ENCODE measurements at regions not wholly inside any gene's neighbourhood (a gene's known extent, or its start where the extent isn't known, plus 50 kb on each side); places are given as distances from the start of the nearest gene placed in this dataset.

GRCh38 chr10:29828956-29829355 is 194.2 kb upstream of the SVIL start:
- TF ChIP-seq EZH2 (IDR thresholded peaks at IDR 0.05; ENCODE audit: borderline replicate concordance, low read depth, low read length, poor library complexity, severe bottlenecking): no peak
- TF ChIP-seq CTCF (conservative IDR thresholded peaks at IDR 0.05; ENCODE audit: low read depth, low read length): no peak

GRCh38 chr10:29828440-29828894 is 193.7 kb upstream of the SVIL start:
- H3K4me1 ChIP-seq (ENCODE audit: insufficient read depth, low read length, poor library complexity, severe bottlenecking): no peaks in the 10 kb centered on the region
- no peak overlapping the region for H3K27ac ChIP-seq (ENCODE audit: low read depth, low read length, poor library complexity, severe bottlenecking)
- no peaks in the 10 kb centered on the region for H3K27me3 ChIP-seq (replicated peaks; ENCODE audit: insufficient read depth, low read depth, low read length, poor library complexity)
- H3K9me3 ChIP-seq (ENCODE audit: low read depth, low read length, poor library complexity, severe bottlenecking): no peaks in the 10 kb centered on the region
- no TSS peak for BruUV-seq (replicated peaks)
- no peak overlapping the region for H3K4me3 ChIP-seq (ENCODE audit: low read depth, low read length, poor library complexity, severe bottlenecking)
- intact Hi-C loops (cut with micrococcal nuclease; ENCODE audit: unreplicated experiment): no loop called here
- TF ChIP-seq EZH2 (IDR thresholded peaks at IDR 0.05; ENCODE audit: borderline replicate concordance, low read depth, low read length, poor library complexity, severe bottlenecking) (no peak), CTCF (conservative IDR thresholded peaks at IDR 0.05; ENCODE audit: low read depth, low read length) (no peak)
- ChIA-PET POLR2A (ENCODE audit: low non-redundant PET) (no interaction called here), CTCF (no interaction called here)
- no peak for DNase-seq (ENCODE audit: low spot score)
- H3K36me3 ChIP-seq (ENCODE audit: insufficient read depth, low read length, poor library complexity, severe bottlenecking): no peaks in the 10 kb centered on the region

More at GRCh38 chr10:29828956-29829355, 194.2 kb upstream of the SVIL start:
- H3K4me3 ChIP-seq (ENCODE audit: low read depth, low read length, poor library complexity, severe bottlenecking): no peak overlapping the region
- H3K36me3 ChIP-seq (ENCODE audit: insufficient read depth, low read length, poor library complexity, severe bottlenecking): no peaks in the 10 kb centered on the region
- CTCF ChIA-PET: no interaction called here
- no peak for DNase-seq (ENCODE audit: low spot score)
- H3K27me3 ChIP-seq (replicated peaks; ENCODE audit: insufficient read depth, low read depth, low read length, poor library complexity): no peaks in the 10 kb centered on the region
- H3K9me3 ChIP-seq (ENCODE audit: low read depth, low read length, poor library complexity, severe bottlenecking): no peaks in the 10 kb centered on the region
- no peaks in the 10 kb centered on the region for H3K4me1 ChIP-seq (ENCODE audit: insufficient read depth, low read length, poor library complexity, severe bottlenecking)
- POLR2A ChIA-PET (ENCODE audit: low non-redundant PET): no interaction called here
- no peak overlapping the region for H3K27ac ChIP-seq (ENCODE audit: low read depth, low read length, poor library complexity, severe bottlenecking)
- intact Hi-C loops (cut with micrococcal nuclease; ENCODE audit: unreplicated experiment): no loop called here
- BruUV-seq (replicated peaks): no TSS peak

GRCh38 chr10:29827512-29827911 is 192.7 kb upstream of the SVIL start:
- H3K27me3 ChIP-seq (replicated peaks; ENCODE audit: insufficient read depth, low read depth, low read length, poor library complexity): no peaks in the 10 kb centered on the region
- ChIA-PET CTCF (no interaction called here), POLR2A (ENCODE audit: low non-redundant PET) (no interaction called here)
- TF ChIP-seq EZH2 (IDR thresholded peaks at IDR 0.05; ENCODE audit: borderline replicate concordance, low read depth, low read length, poor library complexity, severe bottlenecking) (no peak), CTCF (conservative IDR thresholded peaks at IDR 0.05; ENCODE audit: low read depth, low read length) (no peak)
- H3K9me3 ChIP-seq (ENCODE audit: low read depth, low read length, poor library complexity, severe bottlenecking): no peaks in the 10 kb centered on the region
- no peak overlapping the region for H3K27ac ChIP-seq (ENCODE audit: low read depth, low read length, poor library complexity, severe bottlenecking)
- intact Hi-C loops (cut with micrococcal nuclease; ENCODE audit: unreplicated experiment): no loop called here
- no peak overlapping the region for H3K4me3 ChIP-seq (ENCODE audit: low read depth, low read length, poor library complexity, severe bottlenecking)
- H3K4me1 ChIP-seq (ENCODE audit: insufficient read depth, low read length, poor library complexity, severe bottlenecking): no peaks in the 10 kb centered on the region
- no peaks in the 10 kb centered on the region for H3K36me3 ChIP-seq (ENCODE audit: insufficient read depth, low read length, poor library complexity, severe bottlenecking)
- no TSS peak for BruUV-seq (replicated peaks)
- no peak for DNase-seq (ENCODE audit: low spot score)

Measured in A673 (cell line).